PC-9 (cell line): ENCODE measurements at regions not wholly inside any gene's neighbourhood (a gene's known extent, or its start where the extent isn't known, plus 50 kb on each side); places are given as distances from the start of the nearest gene placed in this dataset.

Experiments used
- BruUV-seq: library from RNA; stranded (reverse); fragments of 400-500 nt; replicated peaks from 2 replicates; lab custom pipeline; 2021; lab: Mats Ljungman, UMichigan
- CTCF ChIA-PET: fragments of 300-600 bp; sonication (Branson Sonifier 250); formaldehyde crosslinking; loops from one replicate; lab custom pipeline; 2022; ENCODE audit warnings: antibody characterized with exemption; lab: Charles Lee
- POLR2A ChIA-PET: fragments of 300-600 bp; sonication (Branson Sonifier 250); formaldehyde crosslinking; loops from one replicate; lab custom pipeline; 2022; ENCODE audit warnings: antibody characterized with exemption; ENCODE audit not compliant: unreplicated experiment; lab: Charles Lee
- DNase-seq, 2 experiments: peaks; one replicate each; pipeline versions ENCODE4 v3.0.0 to v3.0.0-alpha.2; 2015 to 2022; ENCODE audit warnings: mixed read lengths in 1 of 2
- H2AFZ ChIP-seq: fragments of 200-600 bp; sonication (generic); 2 replicates; pipeline ENCODE4 v1.8.1; 2017; ENCODE audit warnings: antibody characterized with exemption
- H3F3A ChIP-seq: fragments of 200-600 bp; sonication (generic); 2 replicates; pipeline ENCODE4 v1.8.1; 2017; ENCODE audit warnings: antibody characterized with exemption, mild to moderate bottlenecking, low read depth; ENCODE audit not compliant: insufficient read depth
- H3K27ac ChIP-seq: fragments of 200-600 bp; sonication (generic); 2 replicates; pipeline ENCODE4 v1.6.1; 2016; ENCODE audit warnings: mixed run types
- H3K27me3 ChIP-seq: fragments of 200-600 bp; sonication (generic); 2 replicates; pipeline ENCODE4 v1.6.1; 2016; ENCODE audit warnings: low read depth, mixed run types; ENCODE audit not compliant: insufficient read depth
- H3K36me3 ChIP-seq: fragments of 200-600 bp; sonication (generic); 2 replicates; pipeline ENCODE4 v1.6.1; 2016; ENCODE audit warnings: low read depth, mixed run types
- H3K4me1 ChIP-seq: fragments of 200-600 bp; sonication (generic); replicated peaks from 2 replicates; pipeline ENCODE4 v1.6.1; 2016; ENCODE audit warnings: mixed run types; ENCODE audit not compliant: insufficient read depth
- H3K4me2 ChIP-seq: fragments of 200-600 bp; sonication (generic); 2 replicates; pipeline ENCODE4 v1.6.1; 2017; ENCODE audit warnings: mixed run types
- H3K4me3 ChIP-seq: fragments of 200-600 bp; sonication (generic); 2 replicates; pipeline ENCODE4 v1.6.1; 2016; ENCODE audit warnings: mixed run types
- H3K79me2 ChIP-seq: fragments of 200-600 bp; sonication (generic); 2 replicates; pipeline ENCODE4 v1.6.1; 2017; ENCODE audit warnings: low read depth, mixed run types
- H3K9me2 ChIP-seq: fragments of 200-600 bp; sonication (generic); 2 replicates; pipeline ENCODE4 v1.8.1; 2017; ENCODE audit warnings: mild to moderate bottlenecking; ENCODE audit not compliant: insufficient read depth
- H3K9me3 ChIP-seq: fragments of 200-600 bp; sonication (generic); 2 replicates; pipeline ENCODE4 v1.8.1; 2016; ENCODE audit warnings: low read depth; ENCODE audit not compliant: insufficient read depth
- H4K20me1 ChIP-seq: fragments of 200-600 bp; sonication (generic); 2 replicates; pipeline ENCODE4 v1.8.1; 2017; ENCODE audit not compliant: insufficient read depth
- EZH2 ChIP-seq: fragments of 200-600 bp; sonication (generic); IDR thresholded peaks from 2 replicates; pipeline ENCODE4 v1.8.0; 2017; ENCODE audit warnings: antibody characterized with exemption, low read depth
- intact Hi-C: fragments of 100-400 bp; cut with micrococcal nuclease; formaldehyde crosslinking; loops from one replicate; pipeline ENCODE4 v1.10.0; 2022; ENCODE audit not compliant: unreplicated experiment
- TF ChIP-seq, protein P1 (sequence below): fragments of 200-600 bp; sonication (generic); conservative IDR thresholded peaks from 2 replicates; pipeline ENCODE4 v1.6.1; 2017; ENCODE audit warnings: mixed run types, antibody characterized with exemption, mild to moderate bottlenecking, moderate library complexity

DNA sequence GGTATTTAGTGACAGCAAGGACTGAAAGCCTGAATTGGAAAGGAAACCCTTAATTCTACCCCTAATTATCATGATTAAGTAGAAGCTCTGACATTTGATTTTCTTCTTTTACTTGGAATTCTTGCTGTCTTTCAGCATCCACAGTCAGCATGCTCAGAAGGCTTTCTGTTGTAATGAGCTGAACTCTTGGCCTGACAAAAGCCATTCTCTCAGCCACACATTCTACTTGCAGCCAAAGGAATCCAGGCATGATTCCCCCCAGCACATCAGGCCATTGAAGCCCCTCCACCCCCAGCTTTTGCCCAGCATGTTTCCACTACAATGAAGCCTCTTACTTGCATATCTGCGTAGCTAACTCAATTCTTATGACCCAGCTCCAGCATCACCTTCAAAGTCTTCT, 94.3 kb upstream of the FRMD4A start:
- no peak overlapping the region for H3K4me2 ChIP-seq
- no peak overlapping the region for H3K4me3 ChIP-seq
- no peak for DNase-seq
- H3K9me2 ChIP-seq: no peaks in the 10 kb centered on the region
- H3K79me2 ChIP-seq: no peaks in the 10 kb centered on the region
- ChIA-PET POLR2A (no interaction called here), CTCF (no interaction called here)
- no peak overlapping the region for H3K27ac ChIP-seq
- no TSS peak for BruUV-seq
- H2AFZ ChIP-seq: no peak overlapping the region
- no peaks in the 10 kb centered on the region for H3K36me3 ChIP-seq
- no peaks in the 10 kb centered on the region for H4K20me1 ChIP-seq
- no peaks in the 10 kb centered on the region for H3K4me1 ChIP-seq
- H3F3A ChIP-seq: no peaks in the 10 kb centered on the region
- no peaks in the 10 kb centered on the region; the same call in 1 of the 2 replicates for H3K27me3 ChIP-seq
- no peak for TF ChIP-seq EZH2
- TF ChIP-seq, protein P1, sequence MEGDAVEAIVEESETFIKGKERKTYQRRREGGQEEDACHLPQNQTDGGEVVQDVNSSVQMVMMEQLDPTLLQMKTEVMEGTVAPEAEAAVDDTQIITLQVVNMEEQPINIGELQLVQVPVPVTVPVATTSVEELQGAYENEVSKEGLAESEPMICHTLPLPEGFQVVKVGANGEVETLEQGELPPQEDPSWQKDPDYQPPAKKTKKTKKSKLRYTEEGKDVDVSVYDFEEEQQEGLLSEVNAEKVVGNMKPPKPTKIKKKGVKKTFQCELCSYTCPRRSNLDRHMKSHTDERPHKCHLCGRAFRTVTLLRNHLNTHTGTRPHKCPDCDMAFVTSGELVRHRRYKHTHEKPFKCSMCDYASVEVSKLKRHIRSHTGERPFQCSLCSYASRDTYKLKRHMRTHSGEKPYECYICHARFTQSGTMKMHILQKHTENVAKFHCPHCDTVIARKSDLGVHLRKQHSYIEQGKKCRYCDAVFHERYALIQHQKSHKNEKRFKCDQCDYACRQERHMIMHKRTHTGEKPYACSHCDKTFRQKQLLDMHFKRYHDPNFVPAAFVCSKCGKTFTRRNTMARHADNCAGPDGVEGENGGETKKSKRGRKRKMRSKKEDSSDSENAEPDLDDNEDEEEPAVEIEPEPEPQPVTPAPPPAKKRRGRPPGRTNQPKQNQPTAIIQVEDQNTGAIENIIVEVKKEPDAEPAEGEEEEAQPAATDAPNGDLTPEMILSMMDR: no peak
- intact Hi-C loops: no loop called here
- no peaks in the 10 kb centered on the region for H3K9me3 ChIP-seq

DNA sequence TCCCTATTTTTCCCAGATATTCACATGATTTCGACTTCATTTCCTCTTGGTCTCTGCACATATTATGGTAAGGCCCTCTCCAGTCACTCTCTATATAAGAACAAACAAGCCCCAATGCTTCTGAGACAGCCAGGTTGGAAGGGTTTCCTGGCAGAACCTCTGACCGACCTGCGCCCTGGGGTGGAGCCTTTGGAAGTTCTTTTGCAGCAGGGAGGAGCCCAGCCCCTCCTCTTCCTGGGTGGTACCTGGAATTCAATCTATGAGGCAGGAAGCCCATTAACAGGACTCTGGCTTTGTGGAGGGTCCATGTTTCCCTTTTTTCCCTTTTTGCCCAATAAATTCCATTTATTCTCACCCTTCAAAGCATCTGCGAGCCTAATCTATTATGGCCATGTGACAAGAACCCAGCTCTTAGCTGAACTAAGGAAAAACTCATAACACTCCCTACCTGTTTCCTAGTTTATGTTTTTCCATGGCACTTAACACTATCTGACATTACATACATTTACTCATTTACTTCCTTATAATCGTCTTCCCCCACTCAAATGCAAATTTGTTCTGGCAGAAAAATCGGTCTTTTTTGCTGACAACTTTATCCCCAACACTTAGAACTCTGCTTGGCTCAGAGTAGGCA, 92.5 kb upstream of the FRMD4A start:
- no peaks in the 10 kb centered on the region for H4K20me1 ChIP-seq
- no peaks in the 10 kb centered on the region for H3K36me3 ChIP-seq
- no peak overlapping the region for H2AFZ ChIP-seq
- intact Hi-C loops: no loop called here
- no peaks in the 10 kb centered on the region for H3K79me2 ChIP-seq
- ChIA-PET CTCF (no interaction called here), POLR2A (no interaction called here)
- H3K4me1 ChIP-seq: no peaks in the 10 kb centered on the region
- no TSS peak for BruUV-seq
- H3K27ac ChIP-seq: no peak overlapping the region
- H3F3A ChIP-seq: no peaks in the 10 kb centered on the region
- H3K9me3 ChIP-seq: no peaks in the 10 kb centered on the region
- DNase-seq: no peak
- TF ChIP-seq, protein P1: no peak
- TF ChIP-seq EZH2: no peak
- no peaks in the 10 kb centered on the region; the same call in 1 of the 2 replicates for H3K27me3 ChIP-seq
- H3K4me3 ChIP-seq: no peak overlapping the region
- H3K4me2 ChIP-seq: no peak overlapping the region
- H3K9me2 ChIP-seq: no peaks in the 10 kb centered on the region

DNA sequence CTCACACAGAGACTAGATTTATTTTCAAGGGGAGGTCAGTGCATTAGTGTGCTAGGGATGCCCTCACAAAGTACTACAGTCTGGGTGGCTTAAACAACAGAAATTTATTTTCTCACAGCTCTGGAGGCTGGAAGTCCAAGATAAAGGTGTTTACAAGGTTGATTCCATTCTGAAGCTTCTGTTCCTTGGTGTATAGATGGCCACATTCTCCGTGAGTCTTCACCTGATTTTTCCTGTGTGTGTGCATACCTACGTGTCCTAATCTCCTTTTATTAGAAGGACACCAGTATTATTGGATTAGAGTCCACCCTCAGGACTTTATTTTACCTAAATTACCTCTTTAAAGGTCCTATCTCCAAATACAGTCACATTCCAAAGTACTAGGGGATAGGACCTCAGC, 91.7 kb upstream of the FRMD4A start:
- intact Hi-C loops: no loop called here
- H4K20me1 ChIP-seq: no peaks in the 10 kb centered on the region
- no peaks in the 10 kb centered on the region for H3K27me3 ChIP-seq
- ChIA-PET CTCF (no interaction called here), POLR2A (no interaction called here)
- TF ChIP-seq EZH2: no peak
- TF ChIP-seq, protein P1: no peak
- no peaks in the 10 kb centered on the region for H3K9me2 ChIP-seq
- DNase-seq: no peak
- no TSS peak for BruUV-seq
- no peaks in the 10 kb centered on the region for H3K4me1 ChIP-seq
- H3K36me3 ChIP-seq: no peaks in the 10 kb centered on the region
- no peaks in the 10 kb centered on the region for H3F3A ChIP-seq
- H3K9me3 ChIP-seq: no peaks in the 10 kb centered on the region
- no peak overlapping the region for H3K4me3 ChIP-seq
- no peak overlapping the region for H3K4me2 ChIP-seq
- no peak overlapping the region for H3K27ac ChIP-seq
- H2AFZ ChIP-seq: no peak overlapping the region
- no peaks in the 10 kb centered on the region for H3K79me2 ChIP-seq
